Activated CD4-positive, alpha-beta T cell treated with anti-CD3 and anti-CD28 coated beads, Interleukin-2, Interleukin-4, amounts not matched to agents 100 ng/mL and 50 ng/mL, durations not matched to agents 16 hours and 8 hours (primary cell): ENCODE measurements at regions not wholly inside any gene's neighbourhood (a gene's known extent, or its start where the extent isn't known, plus 50 kb on each side); places are given as distances from the start of the nearest gene placed in this dataset.
A peak's percentile ranks its signal among the peaks of the same experiment; 100 is the strongest.

Experiments used
- DNase-seq: peaks from one replicate; pipeline ENCODE4 v3.0.0-alpha.2; 2020; ENCODE audit warnings: low spot score

GRCh38 chr12:107282628-107283027 is 189.3 kb upstream of the CRY1 start:
- DNase-seq, result no peak

GRCh38 chr12:107283652-107284051 is 190.3 kb upstream of the CRY1 start:
- DNase-seq, result no peak

- no peak for DNase-seq
Measured at GRCh38 chr12:107284692-107285091, 191.3 kb upstream of the CRY1 start.

GRCh38 chr12:107287436-107288413 is 194.4 kb upstream of the CRY1 start:
- peak; percentile 88 for DNase-seq

- peak; percentile 28 for DNase-seq
Measured at GRCh38 chr12:107288414-107289127, 195.2 kb upstream of the CRY1 start.

GRCh38 chr12:107291018-107291417 is 197.7 kb upstream of the CRY1 start:
- no peak for DNase-seq

GRCh38 chr12:107296681-107297089 is 203.3 kb upstream of the CRY1 start:
- no peak for DNase-seq

- DNase-seq, result no peak
Measured at GRCh38 chr12:107302649-107303341, 209.4 kb upstream of the CRY1 start.

- no peak for DNase-seq
Measured at GRCh38 chr12:107304588-107305532, 211.5 kb upstream of the CRY1 start.

GRCh38 chr12:107306141-107306659 is 212.9 kb upstream of the CRY1 start:
- no peak for DNase-seq

GRCh38 chr12:107308310-107308709 is 215.0 kb upstream of the CRY1 start:
- DNase-seq, result no peak

- DNase-seq, result no peak
Measured at GRCh38 chr12:107309020-107309419, 215.7 kb upstream of the CRY1 start.

- DNase-seq, result no peak
Measured at GRCh38 chr12:107310621-107311020, 217.3 kb upstream of the CRY1 start.

- DNase-seq, result no peak
Measured at GRCh38 chr12:107311682-107312081, 218.3 kb upstream of the CRY1 start.

GRCh38 chr12:107317751-107318555 is 224.6 kb upstream of the CRY1 start:
- peak; percentile 72 for DNase-seq

GRCh38 chr12:107318556-107318805 is 225.1 kb upstream of the CRY1 start:
- DNase-seq, result no peak

GRCh38 chr12:107318806-107319532 is 225.6 kb upstream of the CRY1 start:
- DNase-seq, result no peak

GRCh38 chr12:107319533-107320032 is 226.2 kb upstream of the CRY1 start:
- no peak for DNase-seq

GRCh38 chr12:107320033-107320928 is 226.9 kb upstream of the CRY1 start:
- peak; percentile 65 for DNase-seq
